KMS-11 (cell line): ENCODE measurements at regions not wholly inside any gene's neighbourhood (a gene's known extent, or its start where the extent isn't known, plus 50 kb on each side); places are given as distances from the start of the nearest gene placed in this dataset.

ENCODE experiments used
- H2AFZ ChIP-seq: fragments of 200-600 bp; sonication (generic); 2 replicates; pipeline ENCODE4 v1.6.1; 2016; ENCODE audit warnings: antibody characterized with exemption, mixed run types, low read depth
- H3K27ac ChIP-seq: fragments of 200-600 bp; sonication (generic); 2 replicates; pipeline ENCODE4 v1.6.1; 2016; ENCODE audit warnings: mild to moderate bottlenecking, mixed run types
- H3K27me3 ChIP-seq: fragments of 200-600 bp; sonication (generic); 2 replicates; pipeline ENCODE4 v1.6.1; 2017; ENCODE audit warnings: mild to moderate bottlenecking, low read depth, mixed run types, moderate library complexity; ENCODE audit not compliant: insufficient read depth
- H3K36me3 ChIP-seq: fragments of 200-600 bp; sonication (generic); 2 replicates; pipeline ENCODE4 v1.6.1; 2017; ENCODE audit warnings: mild to moderate bottlenecking, mixed run types; ENCODE audit not compliant: insufficient read depth
- H3K4me1 ChIP-seq: fragments of 200-600 bp; sonication (generic); 2 replicates; pipeline ENCODE4 v1.6.1; 2016; ENCODE audit warnings: mild to moderate bottlenecking, low read depth, mixed run types; ENCODE audit not compliant: poor library complexity, severe bottlenecking
- H3K4me2 ChIP-seq: fragments of 200-600 bp; sonication (generic); 2 replicates; pipeline ENCODE4 v1.7.0; 2016; ENCODE audit warnings: mild to moderate bottlenecking, mixed run types
- H3K4me3 ChIP-seq: fragments of 200-600 bp; sonication (generic); IDR thresholded peaks from 2 replicates; pipeline ENCODE4 v1.6.1; 2017; ENCODE audit warnings: low read depth, low read length, mixed read lengths; ENCODE audit not compliant: insufficient read depth
- H3K79me2 ChIP-seq: fragments of 200-600 bp; sonication (generic); 2 replicates; pipeline ENCODE4 v1.6.1; 2016; ENCODE audit warnings: low read depth, mixed run types; ENCODE audit not compliant: insufficient read depth
- H3K9ac ChIP-seq: fragments of 200-600 bp; sonication (generic); 2 replicates; pipeline ENCODE4 v1.6.1; 2016; ENCODE audit warnings: mild to moderate bottlenecking, mixed run types
- H4K20me1 ChIP-seq: fragments of 200-600 bp; sonication (generic); 2 replicates; pipeline ENCODE4 v1.6.1; 2016; ENCODE audit warnings: mild to moderate bottlenecking, mixed run types; ENCODE audit not compliant: insufficient read depth
- CTCF ChIP-seq: fragments of 200-600 bp; sonication (generic); conservative IDR thresholded peaks from 2 replicates; pipeline ENCODE4 v1.6.1; 2017; ENCODE audit warnings: low read depth, mild to moderate bottlenecking, antibody characterized with exemption, low read length, moderate library complexity, mixed read lengths

DNA sequence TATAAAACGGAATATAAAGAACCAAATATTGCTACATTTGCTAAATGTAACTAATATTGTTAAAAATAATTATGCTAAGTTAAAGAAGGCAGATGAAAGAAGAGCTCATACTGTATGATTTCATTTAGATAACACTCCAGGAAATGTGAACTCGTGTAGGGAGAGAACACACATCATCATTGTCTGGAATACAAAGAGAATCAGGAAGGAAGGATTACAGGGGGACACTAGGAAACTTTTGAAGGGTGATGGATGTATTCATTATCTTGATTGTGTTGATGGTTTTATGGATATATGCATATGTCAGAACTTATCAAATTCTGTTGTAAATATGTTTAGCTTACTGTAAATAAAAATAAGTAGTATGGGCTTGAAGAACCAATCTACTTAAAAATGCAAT lies 104.1 kb upstream of the TRIB2 start:
- no peaks in the 10 kb centered on the region for H3K79me2 ChIP-seq
- TF ChIP-seq CTCF: no peak
- H3K36me3 ChIP-seq: no peaks in the 10 kb centered on the region
- no peak overlapping the region for H3K9ac ChIP-seq
- H2AFZ ChIP-seq: no peak overlapping the region
- H3K27me3 ChIP-seq: no peaks in the 10 kb centered on the region
- no peaks in the 10 kb centered on the region for H3K4me1 ChIP-seq
- no peak overlapping the region for H3K4me2 ChIP-seq
- no peaks in the 10 kb centered on the region for H4K20me1 ChIP-seq
- no peak overlapping the region for H3K4me3 ChIP-seq
- H3K27ac ChIP-seq: no peak overlapping the region

DNA sequence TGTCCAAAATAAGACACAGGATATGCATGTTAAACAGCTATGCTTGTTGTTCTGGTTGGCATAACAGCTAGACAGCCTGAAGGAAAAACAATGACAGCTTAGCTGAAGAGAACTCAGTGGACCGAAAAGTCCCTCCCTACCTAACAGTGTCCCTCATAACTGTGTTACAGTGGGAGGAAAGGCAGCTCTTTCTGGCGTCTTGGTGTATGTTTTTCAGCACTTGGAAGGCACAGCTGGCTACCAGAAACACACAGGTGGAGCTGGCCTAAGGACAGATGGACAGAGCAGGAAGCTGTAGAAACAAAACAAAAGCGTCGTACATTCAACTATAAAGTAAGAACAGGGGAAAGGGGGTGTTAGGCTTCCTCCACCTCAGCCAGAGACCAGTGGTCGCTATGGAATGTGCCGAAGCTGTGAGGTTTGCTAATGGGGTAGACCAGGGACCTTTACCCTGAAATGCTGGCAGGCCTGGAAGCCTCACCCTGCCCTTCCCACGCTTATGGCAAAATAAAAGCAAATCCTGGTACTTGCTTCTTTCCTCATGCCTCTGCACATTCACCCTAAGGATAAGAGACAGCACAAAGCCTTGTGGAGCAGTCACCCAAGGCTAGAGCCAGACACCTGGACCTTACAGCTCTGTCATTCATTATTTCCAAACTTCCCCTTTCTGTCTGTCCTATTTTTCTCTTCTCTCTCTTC lies 103.5 kb upstream of the TRIB2 start:
- Histone ChIP-seq H3K9ac (no peak overlapping the region), H3K4me1 (no peaks in the 10 kb centered on the region), H3K36me3 (no peaks in the 10 kb centered on the region), H3K4me3 (no peak overlapping the region), H3K79me2 (no peaks in the 10 kb centered on the region), H2AFZ (no peak overlapping the region), H3K27me3 (no peaks in the 10 kb centered on the region), H3K4me2 (no peak overlapping the region), H4K20me1 (no peaks in the 10 kb centered on the region), H3K27ac (no peak overlapping the region)
- TF ChIP-seq CTCF: no peak

GRCh38 chr2:12615509-12615908 lies 101.2 kb upstream of the TRIB2 start:
- Histone ChIP-seq H3K79me2 (no peaks in the 10 kb centered on the region), H3K4me2 (no peak overlapping the region), H3K9ac (no peak overlapping the region), H3K4me3 (no peak overlapping the region), H4K20me1 (no peaks in the 10 kb centered on the region), H2AFZ (no peak overlapping the region), H3K27ac (no peak overlapping the region), H3K4me1 (no peaks in the 10 kb centered on the region), H3K36me3 (no peaks in the 10 kb centered on the region), H3K27me3 (no peaks in the 10 kb centered on the region)
- TF ChIP-seq CTCF: no peak

- no peak overlapping the region for H3K4me3 ChIP-seq
- H3K4me1 ChIP-seq: no peaks in the 10 kb centered on the region
- H3K9ac ChIP-seq: no peak overlapping the region
- no peak overlapping the region for H2AFZ ChIP-seq
- no peaks in the 10 kb centered on the region for H3K36me3 ChIP-seq
- H4K20me1 ChIP-seq: no peaks in the 10 kb centered on the region
- TF ChIP-seq CTCF: no peak
- no peaks in the 10 kb centered on the region for H3K79me2 ChIP-seq
- no peak overlapping the region for H3K4me2 ChIP-seq
- H3K27ac ChIP-seq: no peak overlapping the region
- no peaks in the 10 kb centered on the region for H3K27me3 ChIP-seq
Measured at GRCh38 chr2:12616456-12617156, 100.1 kb upstream of the TRIB2 start.
